ENCODE measurements at regions not wholly inside any gene's neighbourhood (a gene's known extent, or its start where the extent isn't known, plus 50 kb on each side); places are given as distances from the start of the nearest gene placed in this dataset.

DNA sequence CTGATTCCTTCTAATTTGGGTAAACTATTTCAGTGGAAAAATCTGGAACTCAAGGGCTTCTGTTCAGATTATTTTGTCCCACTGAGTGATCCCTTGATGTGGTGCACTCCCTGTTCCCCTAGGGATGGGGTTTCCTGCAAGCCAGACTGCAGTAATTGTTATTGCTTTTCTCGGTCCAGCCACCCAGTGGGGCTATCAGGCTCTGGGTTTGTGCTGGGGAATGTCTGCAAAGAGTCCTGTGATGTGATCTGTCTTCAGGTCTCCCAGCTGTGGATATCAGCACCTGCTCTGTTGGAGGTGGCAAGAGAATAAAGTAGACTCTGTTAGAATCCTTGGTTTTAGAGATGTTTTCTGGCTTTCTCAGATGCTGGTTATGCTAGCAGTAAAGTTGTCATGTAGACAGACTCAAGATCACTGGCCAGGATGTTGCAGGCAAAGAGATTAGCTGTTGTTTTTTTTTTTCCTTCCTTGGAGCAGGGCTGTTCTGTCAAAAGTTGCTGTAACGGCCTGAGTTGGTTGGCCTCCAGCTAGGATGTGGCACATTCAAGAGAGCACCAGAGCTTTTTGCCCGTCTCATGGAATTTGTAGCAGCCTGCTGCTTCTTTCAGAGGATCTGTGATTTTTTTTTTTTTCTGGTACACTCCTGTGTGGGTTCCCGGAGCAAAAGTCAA is 1314.0 kb downstream of the PCDH19 start:
- Histone ChIP-seq H3K27me3 (no peaks in the 10 kb centered on the region), H3K4me1 (replicated peaks in 1 of 2) (no peaks in the 10 kb centered on the region), H3K36me3 (replicated peaks in 1 of 2) (no peaks in the 10 kb centered on the region), H3K4me3 (no peak overlapping the region), H3K27ac (no peak overlapping the region), H3K9me3 (replicated peaks in 1 of 3) (no peaks in the 10 kb centered on the region)
- intact Hi-C loops (cut with DNase I) = no loop called here
- WGBS, 4 donors = 47 to 54% (median 52%) methylated on average over 4 of the region's 4 CpGs
- no peak for DNase-seq
- TF ChIP-seq POLR2A (IDR thresholded peaks at IDR 0.05) = no peak
- TF ChIP-seq, protein P1, sequence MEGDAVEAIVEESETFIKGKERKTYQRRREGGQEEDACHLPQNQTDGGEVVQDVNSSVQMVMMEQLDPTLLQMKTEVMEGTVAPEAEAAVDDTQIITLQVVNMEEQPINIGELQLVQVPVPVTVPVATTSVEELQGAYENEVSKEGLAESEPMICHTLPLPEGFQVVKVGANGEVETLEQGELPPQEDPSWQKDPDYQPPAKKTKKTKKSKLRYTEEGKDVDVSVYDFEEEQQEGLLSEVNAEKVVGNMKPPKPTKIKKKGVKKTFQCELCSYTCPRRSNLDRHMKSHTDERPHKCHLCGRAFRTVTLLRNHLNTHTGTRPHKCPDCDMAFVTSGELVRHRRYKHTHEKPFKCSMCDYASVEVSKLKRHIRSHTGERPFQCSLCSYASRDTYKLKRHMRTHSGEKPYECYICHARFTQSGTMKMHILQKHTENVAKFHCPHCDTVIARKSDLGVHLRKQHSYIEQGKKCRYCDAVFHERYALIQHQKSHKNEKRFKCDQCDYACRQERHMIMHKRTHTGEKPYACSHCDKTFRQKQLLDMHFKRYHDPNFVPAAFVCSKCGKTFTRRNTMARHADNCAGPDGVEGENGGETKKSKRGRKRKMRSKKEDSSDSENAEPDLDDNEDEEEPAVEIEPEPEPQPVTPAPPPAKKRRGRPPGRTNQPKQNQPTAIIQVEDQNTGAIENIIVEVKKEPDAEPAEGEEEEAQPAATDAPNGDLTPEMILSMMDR (IDR thresholded peaks at IDR 0.05) = no peak

DNA sequence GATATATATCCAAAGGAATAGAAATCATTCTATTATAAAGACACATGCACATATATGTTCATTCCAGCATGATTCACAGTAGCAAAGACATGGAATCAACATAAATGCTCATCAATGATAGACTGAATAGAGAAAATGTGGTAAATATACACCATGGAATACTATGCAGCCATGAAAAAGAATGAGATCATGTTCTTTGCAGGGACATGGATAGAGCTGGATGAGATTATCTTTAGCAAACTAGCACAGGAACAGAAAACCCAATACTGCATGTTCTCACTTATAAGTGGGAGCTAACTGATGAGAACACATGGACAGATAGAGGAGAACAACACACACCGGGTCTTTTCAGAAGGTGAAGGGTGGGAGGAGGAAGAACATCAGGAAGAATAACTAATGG is 1318.6 kb downstream of the PCDH19 start:
- Histone ChIP-seq H3K27ac (no peak overlapping the region), H3K4me1 (replicated peaks in 1 of 2) (no peaks in the 10 kb centered on the region), H3K27me3 (no peaks in the 10 kb centered on the region), H3K36me3 (replicated peaks in 1 of 2) (no peaks in the 10 kb centered on the region), H3K4me3 (no peak overlapping the region), H3K9me3 (replicated peaks in 1 of 3) (no peaks in the 10 kb centered on the region)
- 85 to 100% (median 95%) methylated on average over 1 of the region's 1 CpG for WGBS, 4 donors
- no peak for DNase-seq
- intact Hi-C loops (cut with DNase I) = no loop called here
- no peak for TF ChIP-seq POLR2A (IDR thresholded peaks at IDR 0.05)
- TF ChIP-seq, protein P1 (IDR thresholded peaks at IDR 0.05) = no peak

DNA sequence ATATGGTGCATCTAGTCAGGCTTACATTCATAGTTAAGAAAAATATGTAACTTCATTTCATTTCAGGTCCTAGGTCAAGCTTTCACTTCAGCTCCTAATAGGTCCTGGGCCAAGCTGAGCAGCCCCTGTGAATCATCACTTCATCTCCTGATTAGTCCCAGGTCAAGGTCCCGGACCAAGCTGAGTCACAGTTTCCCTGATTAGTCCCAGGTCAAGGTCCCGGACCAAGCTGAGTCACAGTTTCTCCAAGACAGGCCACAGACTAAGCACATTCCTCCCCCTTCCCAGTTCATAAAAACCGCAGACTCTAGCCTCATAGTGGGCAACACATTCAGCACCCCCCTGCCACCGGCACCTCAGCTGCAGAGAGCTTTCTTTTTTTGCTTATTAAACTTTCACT is 1331.8 kb downstream of the PCDH19 start:
- TF ChIP-seq POLR2A (IDR thresholded peaks at IDR 0.05) = no peak
- TF ChIP-seq, protein P1 (IDR thresholded peaks at IDR 0.05) = no peak
- no peaks in the 10 kb centered on the region for H3K27me3 ChIP-seq
- no peaks in the 10 kb centered on the region for H3K9me3 ChIP-seq (replicated peaks in 1 of 3)
- H3K36me3 ChIP-seq (replicated peaks in 1 of 2) = no peaks in the 10 kb centered on the region
- H3K4me1 ChIP-seq (replicated peaks in 1 of 2) = no peaks in the 10 kb centered on the region
- no peak overlapping the region for H3K27ac ChIP-seq
- DNase-seq = peak in 6 of 7 donors; percentile 16 to 37 (median 22)
- WGBS, 4 donors = 68 to 73% (median 70%) methylated on average over 3 to 4 of the region's 4 CpGs
- intact Hi-C loops (cut with DNase I) = no loop called here
- no peak overlapping the region for H3K4me3 ChIP-seq

DNA sequence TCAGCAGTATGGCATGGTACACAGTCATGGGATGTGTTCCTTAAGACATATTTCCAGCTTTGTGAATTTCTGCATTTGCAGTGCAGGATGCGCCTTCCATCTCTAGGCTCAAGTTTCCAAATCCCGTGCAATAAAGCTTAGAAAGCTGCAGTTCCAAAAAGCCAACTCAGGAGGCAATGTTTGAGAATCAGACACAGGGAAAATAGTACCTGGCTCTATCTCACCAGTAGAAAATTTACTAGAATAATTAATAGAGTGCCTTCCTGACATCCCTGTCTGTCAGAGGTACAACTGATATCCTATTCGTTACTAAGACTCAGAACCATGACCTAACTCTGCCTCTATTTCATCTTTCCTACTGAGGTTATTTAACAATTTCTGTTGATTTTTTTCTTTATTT is 1333.0 kb downstream of the PCDH19 start:
- 79 to 92% (median 90%) methylated on average over 3 of the region's 3 CpGs for WGBS, 4 donors
- TF ChIP-seq, protein P1 (IDR thresholded peaks at IDR 0.05) = no peak
- no peak for TF ChIP-seq POLR2A (IDR thresholded peaks at IDR 0.05)
- no peaks in the 10 kb centered on the region for H3K4me1 ChIP-seq (replicated peaks in 1 of 2)
- no peak overlapping the region for H3K27ac ChIP-seq
- DNase-seq = no peak
- H3K27me3 ChIP-seq = no peaks in the 10 kb centered on the region
- no peaks in the 10 kb centered on the region for H3K9me3 ChIP-seq (replicated peaks in 1 of 3)
- H3K36me3 ChIP-seq (replicated peaks in 1 of 2) = no peaks in the 10 kb centered on the region
- intact Hi-C loops (cut with DNase I) = no loop called here
- H3K4me3 ChIP-seq = no peak overlapping the region

Data from adrenal gland (tissue), 9 donors.